Pons (tissue), 1 donor: ENCODE measurements at regions not wholly inside any gene's neighbourhood (a gene's known extent, or its start where the extent isn't known, plus 50 kb on each side); places are given as distances from the start of the nearest gene placed in this dataset.

ENCODE experiments used
- DNase-seq: peaks from one replicate; pipeline ENCODE4 v3.0.0-alpha.2; 2016; ENCODE audit warnings: low spot score

- no peak for DNase-seq
Measured at GRCh38 chr18:14031053-14031452, 101.2 kb downstream of the ZNF519 start.

- no peak for DNase-seq
Measured at GRCh38 chr18:14029512-14029911, 102.7 kb downstream of the ZNF519 start.

- DNase-seq: peak; percentile 28
Measured at GRCh38 chr18:14026199-14026598, 106.0 kb downstream of the ZNF519 start.

GRCh38 chr18:14025306-14025940 is 106.8 kb downstream of the ZNF519 start:
- no peak for DNase-seq

- DNase-seq: no peak
Measured at GRCh38 chr18:14015416-14015815, 100.1 kb upstream of the MC2R start.

GRCh38 chr18:14014456-14014855 is 99.1 kb upstream of the MC2R start:
- DNase-seq: no peak

- no peak for DNase-seq
Measured at GRCh38 chr18:14000884-14001283, 85.5 kb upstream of the MC2R start.

- DNase-seq: no peak
Measured at GRCh38 chr18:13999231-13999630, 83.9 kb upstream of the MC2R start.

- DNase-seq: no peak
Measured at GRCh38 chr18:13998571-13998970, 83.2 kb upstream of the MC2R start.

GRCh38 chr18:13993730-13994129 is 78.4 kb upstream of the MC2R start:
- DNase-seq: peak; percentile 55

GRCh38 chr18:13992826-13993540 is 77.6 kb upstream of the MC2R start:
- no peak for DNase-seq

GRCh38 chr18:13989199-13989598 is 73.9 kb upstream of the MC2R start:
- no peak for DNase-seq

GRCh38 chr18:13987956-13988355 is 72.6 kb upstream of the MC2R start:
- no peak for DNase-seq

GRCh38 chr18:13984080-13984479 is 68.7 kb upstream of the MC2R start:
- DNase-seq: no peak

GRCh38 chr18:13983506-13983905 is 68.2 kb upstream of the MC2R start:
- no peak for DNase-seq

GRCh38 chr18:13982126-13982525 is 66.8 kb upstream of the MC2R start:
- no peak for DNase-seq

GRCh38 chr18:13973061-13973575 is 57.8 kb upstream of the MC2R start:
- peak; percentile 5 for DNase-seq
